Ovary (tissue), 7 donors: ENCODE measurements at regions not wholly inside any gene's neighbourhood (a gene's known extent, or its start where the extent isn't known, plus 50 kb on each side); places are given as distances from the start of the nearest gene placed in this dataset.

ENCODE experiments used
- DNase-seq, 5 donors: peaks; one replicate each; pipeline ENCODE4 v3.0.0-alpha.2; 2019 to 2020
- H3K27ac ChIP-seq, 2 donors: fragments of 200-600 bp; one replicate each; pipeline versions ENCODE4 v1.5.1 to v1.8.0; 2019 to 2022
- H3K27me3 ChIP-seq: fragments of 200-600 bp; one replicate; pipeline ENCODE4 v1.8.0; 2022
- H3K36me3 ChIP-seq: fragments of 200-600 bp; sonication (generic); one replicate; pipeline ENCODE4 v1.5.1; 2019
- H3K4me1 ChIP-seq: one replicate; pipeline ENCODE4 v1.8.1; 2013; ENCODE audit warnings: mild to moderate bottlenecking, moderate library complexity; ENCODE audit not compliant: insufficient read depth
- H3K4me3 ChIP-seq: fragments of 200-600 bp; sonication (generic); one replicate; pipeline ENCODE4 v1.5.1; 2017
- H3K9me3 ChIP-seq, 2 donors: fragments of 200-600 bp in 1 of 2; sonication (generic) in 1 of 2; one replicate each; pipeline versions ENCODE4 v1.5.1 to v1.8.1; 2013 to 2019; ENCODE audit warnings: mild to moderate bottlenecking in 1 of 2, moderate library complexity in 1 of 2
- CTCF ChIP-seq, 3 donors: fragments of 450-650 bp in 2 of 3; fragments of 200-600 bp in 1 of 3; IDR thresholded peaks; one replicate each; pipeline versions ENCODE4 v1.5.1 to v1.8.0; 2016 to 2022; ENCODE audit warnings: antibody characterized with exemption in 3 of 3, mild to moderate bottlenecking in 1 of 3
- EP300 ChIP-seq: sonication (generic); formaldehyde crosslinking; IDR thresholded peaks from one replicate; pipeline ENCODE4 v1.6.1; 2017; ENCODE audit warnings: antibody characterized with exemption
- POLR2A ChIP-seq: fragments of 450-650 bp; IDR thresholded peaks from one replicate; pipeline ENCODE4 v1.6.1; 2017; ENCODE audit warnings: antibody characterized with exemption, mild to moderate bottlenecking, moderate library complexity
- WGBS, 3 donors: extraction: QIAGEN DNeasy Blood & Tissue Kit in 1 of 3; methylation state at CpG; one replicate each; pipeline versions ENCODE4 v1.1.5 to v1.1.7; 2013 to 2017; 5-methylcytosine and 5-hydroxymethylcytosine counted together
- intact Hi-C, 4 donors: fragments of 100-400 bp; cut with DNase I; formaldehyde crosslinking; loops; one replicate each; pipeline versions ENCODE4 v1.11.0 to v1.15.1; 2022 to 2023
- donor health status: DM: no; HTN: no; CAD: no; lungs with moderate emphysema.
- donor health status: DM: no; HTN: no; CAD: no.
- donor health status: Bipolar disorder and iron deficiency.
- donor health status: DM: no; HTN: no; CAD: no.
- donor health status: DM: yes; HTN: yes; CAD: no.

DNA sequence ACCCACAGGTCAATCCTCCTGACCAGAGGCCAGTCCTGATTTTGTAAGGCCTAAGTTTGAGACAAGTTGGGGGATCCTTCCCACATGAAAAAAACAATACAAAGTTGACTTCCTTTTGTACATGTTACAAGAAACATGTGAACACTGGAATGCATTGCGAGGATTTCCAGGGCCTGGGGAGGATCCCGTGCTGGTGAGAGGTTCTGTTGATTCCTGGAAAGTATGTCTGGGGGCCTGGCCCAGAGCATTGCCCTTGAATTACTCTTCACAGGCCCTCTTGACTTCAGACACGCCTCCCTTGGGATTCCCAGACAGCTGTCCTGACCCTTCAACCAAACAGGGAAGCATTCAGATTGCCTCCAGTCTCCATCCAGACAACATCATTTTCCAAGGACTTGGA, 234.2 kb upstream of the IRX2 start:
- H3K4me1 ChIP-seq: no peaks in the 10 kb centered on the region
- intact Hi-C loops: no loop called here
- WGBS, 3 donors: 51 to 66% (median 57%) methylated on average over 3 of the region's 3 CpGs
- H3K9me3 ChIP-seq: no peaks in the 10 kb centered on the region
- H3K4me3 ChIP-seq: no peak overlapping the region
- TF ChIP-seq POLR2A (no peak), EP300 (no peak), CTCF (IDR thresholded peaks at IDR 0.05) (no peak)
- H3K27ac ChIP-seq: no peak overlapping the region
- H3K36me3 ChIP-seq: no peaks in the 10 kb centered on the region
- DNase-seq: no peak
- no peaks in the 10 kb centered on the region for H3K27me3 ChIP-seq

GRCh38 chr5:2983583-2984300, 232.3 kb upstream of the IRX2 start:
- Histone ChIP-seq H3K9me3 (no peaks in the 10 kb centered on the region), H3K36me3 (no peaks in the 10 kb centered on the region), H3K4me1 (no peaks in the 10 kb centered on the region), H3K27ac (no peak overlapping the region), H3K27me3 (no peaks in the 10 kb centered on the region), H3K4me3 (no peak overlapping the region)
- TF ChIP-seq CTCF (IDR thresholded peaks at IDR 0.05): no peak
- intact Hi-C loops: no loop called here
- DNase-seq: no peak
- 54 to 55% (median 54%) methylated on average over 13 of the region's 13 CpGs for WGBS, 3 donors

DNA sequence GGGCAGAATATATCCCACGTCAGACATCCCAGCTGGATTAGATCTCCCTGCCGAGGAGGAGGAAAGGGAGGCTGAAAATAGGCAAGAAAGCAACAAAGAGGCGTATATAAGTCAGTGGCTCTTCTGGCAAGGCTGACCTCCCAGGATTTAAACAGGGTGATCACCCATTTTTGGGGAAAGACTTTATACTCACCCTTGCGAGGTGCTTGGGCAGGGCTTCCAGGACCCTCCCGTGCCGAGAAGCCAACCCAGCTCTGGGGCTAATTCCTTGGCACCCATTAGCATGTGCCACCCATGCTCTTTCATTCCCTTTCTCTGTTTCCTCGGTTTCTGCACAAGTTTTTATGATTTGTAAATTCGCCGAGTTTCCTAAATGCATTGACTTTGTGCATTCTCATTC, 230.2 kb upstream of the IRX2 start:
- Histone ChIP-seq H3K4me1 (no peaks in the 10 kb centered on the region), H3K27ac (no peak overlapping the region), H3K9me3 (no peaks in the 10 kb centered on the region), H3K4me3 (no peak overlapping the region), H3K27me3 (no peaks in the 10 kb centered on the region), H3K36me3 (no peaks in the 10 kb centered on the region)
- TF ChIP-seq POLR2A (no peak), CTCF (IDR thresholded peaks at IDR 0.05) (no peak), EP300 (no peak)
- no peak for DNase-seq
- 63 to 67% (median 63%) methylated on average over 9 of the region's 9 CpGs for WGBS, 3 donors
- intact Hi-C loops: no loop called here

GRCh38 chr5:2981035-2981434, 229.6 kb upstream of the IRX2 start:
- H3K9me3 ChIP-seq: no peaks in the 10 kb centered on the region
- H3K27ac ChIP-seq: no peak overlapping the region
- intact Hi-C loops: no loop called here
- H3K36me3 ChIP-seq: no peaks in the 10 kb centered on the region
- TF ChIP-seq POLR2A (no peak), EP300 (no peak), CTCF (IDR thresholded peaks at IDR 0.05) (no peak)
- no peak for DNase-seq
- H3K4me1 ChIP-seq: no peaks in the 10 kb centered on the region
- H3K4me3 ChIP-seq: no peak overlapping the region
- H3K27me3 ChIP-seq: no peaks in the 10 kb centered on the region
- WGBS, 3 donors: 66 to 75% (median 67%) methylated on average over 9 of the region's 9 CpGs
